ENCODE measurements at regions not wholly inside any gene's neighbourhood (a gene's known extent, or its start where the extent isn't known, plus 50 kb on each side); places are given as distances from the start of the nearest gene placed in this dataset.

GRCh38 chr13:65725006-65725405 lies 1505.1 kb downstream of the PCDH9 start:
- no peak overlapping the region; the same call in 2 of the 3 replicates for H2BK15ac ChIP-seq (ENCODE audit: low read depth, low read length)
- intact Hi-C loops (cut with micrococcal nuclease), result no loop called here
- H2AFZ ChIP-seq (replicated peaks; ENCODE audit: low read length, poor library complexity), result no peak overlapping the region

More at GRCh38 chr13:65725006-65725405, 1505.1 kb downstream of the PCDH9 start:
- Histone ChIP-seq H3K27ac (ENCODE audit: insufficient read depth, low read length) (no peak overlapping the region), H3K27me3 (ENCODE audit: control insufficient read depth, insufficient read depth, low read length) (no peaks in the 10 kb centered on the region), H3K18ac (ENCODE audit: low read depth, low read length) (no peak overlapping the region), H3K36me3 (ENCODE audit: control insufficient read depth, insufficient read depth, low read length) (no peaks in the 10 kb centered on the region), H4K20me1 (ENCODE audit: insufficient read depth, low read length) (no peaks in the 10 kb centered on the region), H2BK20ac (ENCODE audit: low read depth, low read length) (no peak overlapping the region), H2BK5ac (ENCODE audit: low read depth, low read length, poor library complexity, severe bottlenecking) (no peak overlapping the region), H2AK5ac (ENCODE audit: low read depth, low read length) (no peak overlapping the region), H4K5ac (ENCODE audit: low read depth, low read length) (no peak overlapping the region), H3K56ac (ENCODE audit: extremely low read depth, insufficient read depth, low read length) (no peak overlapping the region), H3K79me1 (ENCODE audit: low read depth in 1 of 2, low read length in 2 of 2) (no peaks in the 10 kb centered on the region), H3K9ac (ENCODE audit: low read depth, low read length) (no peak overlapping the region), H3K14ac (replicated peaks; ENCODE audit: low read depth, low read length) (no peak overlapping the region), H3K23ac (ENCODE audit: low read depth, low read length) (no peak overlapping the region), H3K4me2 (ENCODE audit: low read depth, low read length) (no peak overlapping the region), H3K4me1 (ENCODE audit: control insufficient read depth, insufficient read depth, low read length) (no peaks in the 10 kb centered on the region), H3K9me1 (ENCODE audit: insufficient read depth, low read length) (no peaks in the 10 kb centered on the region), H4K91ac (ENCODE audit: insufficient read depth, low read depth, low read length) (no peak overlapping the region), H3K9me3 (ENCODE audit: control insufficient read depth, insufficient read depth, low read length) (no peaks in the 10 kb centered on the region), H3K4me3 (ENCODE audit: insufficient read depth, low read depth, low read length) (no peak overlapping the region), H2AK9ac (replicated peaks; ENCODE audit: low read depth, low read length, poor library complexity) (no peak overlapping the region), H3K4ac (ENCODE audit: low read depth, low read length) (no peak overlapping the region), H2BK120ac (ENCODE audit: low read depth, low read length) (no peak overlapping the region), H4K8ac (ENCODE audit: low read depth in 2 of 2, low read length in 2 of 2) (no peak overlapping the region)
- in situ Hi-C loops (cut with MboI; ENCODE audit: low sequenced_read_pairs), result no loop called here
- TF ChIP-seq POLR2A (IDR thresholded peaks at IDR 0.05; ENCODE audit: low read depth, low read length), result no peak
- TF ChIP-seq SMC3 (IDR thresholded peaks at IDR 0.05; ENCODE audit: low read depth, low read length), result no peak
- TF ChIP-seq, protein P1, sequence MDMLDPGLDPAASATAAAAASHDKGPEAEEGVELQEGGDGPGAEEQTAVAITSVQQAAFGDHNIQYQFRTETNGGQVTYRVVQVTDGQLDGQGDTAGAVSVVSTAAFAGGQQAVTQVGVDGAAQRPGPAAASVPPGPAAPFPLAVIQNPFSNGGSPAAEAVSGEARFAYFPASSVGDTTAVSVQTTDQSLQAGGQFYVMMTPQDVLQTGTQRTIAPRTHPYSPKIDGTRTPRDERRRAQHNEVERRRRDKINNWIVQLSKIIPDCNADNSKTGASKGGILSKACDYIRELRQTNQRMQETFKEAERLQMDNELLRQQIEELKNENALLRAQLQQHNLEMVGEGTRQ (IDR thresholded peaks at IDR 0.05; ENCODE audit: low read depth, low read length), result no peak
- no peak for TF ChIP-seq CHD1 (IDR thresholded peaks at IDR 0.05; ENCODE audit: low read depth, low read length)
- TF ChIP-seq RCOR1 (IDR thresholded peaks at IDR 0.05; ENCODE audit: insufficient replicate concordance, low read length), result no peak
- TF ChIP-seq, protein P2, sequence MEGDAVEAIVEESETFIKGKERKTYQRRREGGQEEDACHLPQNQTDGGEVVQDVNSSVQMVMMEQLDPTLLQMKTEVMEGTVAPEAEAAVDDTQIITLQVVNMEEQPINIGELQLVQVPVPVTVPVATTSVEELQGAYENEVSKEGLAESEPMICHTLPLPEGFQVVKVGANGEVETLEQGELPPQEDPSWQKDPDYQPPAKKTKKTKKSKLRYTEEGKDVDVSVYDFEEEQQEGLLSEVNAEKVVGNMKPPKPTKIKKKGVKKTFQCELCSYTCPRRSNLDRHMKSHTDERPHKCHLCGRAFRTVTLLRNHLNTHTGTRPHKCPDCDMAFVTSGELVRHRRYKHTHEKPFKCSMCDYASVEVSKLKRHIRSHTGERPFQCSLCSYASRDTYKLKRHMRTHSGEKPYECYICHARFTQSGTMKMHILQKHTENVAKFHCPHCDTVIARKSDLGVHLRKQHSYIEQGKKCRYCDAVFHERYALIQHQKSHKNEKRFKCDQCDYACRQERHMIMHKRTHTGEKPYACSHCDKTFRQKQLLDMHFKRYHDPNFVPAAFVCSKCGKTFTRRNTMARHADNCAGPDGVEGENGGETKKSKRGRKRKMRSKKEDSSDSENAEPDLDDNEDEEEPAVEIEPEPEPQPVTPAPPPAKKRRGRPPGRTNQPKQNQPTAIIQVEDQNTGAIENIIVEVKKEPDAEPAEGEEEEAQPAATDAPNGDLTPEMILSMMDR (conservative IDR thresholded peaks at IDR 0.05; ENCODE audit: low read depth, low read length), result no peak
- TF ChIP-seq BHLHE40 (IDR thresholded peaks at IDR 0.05; ENCODE audit: low read depth, low read length), result no peak
- TF ChIP-seq MAZ (IDR thresholded peaks at IDR 0.05; ENCODE audit: borderline replicate concordance, low read depth, low read length), result no peak
- no peak for TF ChIP-seq CEBPB (IDR thresholded peaks at IDR 0.05; ENCODE audit: low read depth, low read length)
- ATAC-seq (ENCODE audit: low read depth) (no peak), DNase-seq (peak; percentile 8)
- POLR2A ChIA-PET (ENCODE audit: unreplicated experiment), result no interaction called here
- WGBS, 2 experiments (ENCODE audit: extremely low coverage in 2 of 2, insufficient read length in 1 of 2), result no CpG with 5 or more reads among the region's 3 CpGs
- CTCF ChIA-PET, result no interaction called here
- dilution Hi-C loops (cut with HindIII; ENCODE audit: low sequenced_read_pairs, unreplicated experiment), result no loop called here
- no TSS peak for BruUV-seq (replicated peaks)
